Astrocyte (in vitro differentiated cells and primary cell): ENCODE measurements at regions not wholly inside any gene's neighbourhood (a gene's known extent, or its start where the extent isn't known, plus 50 kb on each side); places are given as distances from the start of the nearest gene placed in this dataset.
"Not testable (repeated sequence)": the region's sequence is repeated elsewhere in the genome, so short reads cannot be mapped to it uniquely, and the experiment has no call there.

ENCODE experiments used
- DNase-seq: peaks from one replicate; pipeline ENCODE4 v3.0.0-alpha.2; 2010; ENCODE audit warnings: low read depth
- FAIRE-seq: peaks from 2 replicates; lab custom pipeline; 2011; peaks lifted over from hg19 to GRCh38; lab: Jason Lieb, UNC
- H2AFZ ChIP-seq: 2 replicates; pipeline ENCODE4 v1.6.0; 2012; ENCODE audit warnings: low read depth, low read length, inconsistent platforms
- H3K27ac ChIP-seq: 2 replicates; pipeline ENCODE4 v1.5.1; 2011; ENCODE audit warnings: low read depth, low read length, inconsistent platforms
- H3K27me3 ChIP-seq: 2 replicates; pipeline ENCODE4 v1.6.0; 2011; ENCODE audit warnings: low read length, inconsistent platforms; ENCODE audit not compliant: insufficient read depth
- H3K36me3 ChIP-seq: 2 replicates; pipeline ENCODE4 v1.5.1; 2011; ENCODE audit warnings: low read length, inconsistent platforms; ENCODE audit not compliant: insufficient read depth
- H3K4me1 ChIP-seq: 2 replicates; pipeline ENCODE4 v1.5.1; 2011; ENCODE audit warnings: low read length, inconsistent platforms; ENCODE audit not compliant: insufficient read depth
- H3K4me2 ChIP-seq: 2 replicates; pipeline ENCODE4 v1.6.0; 2012; ENCODE audit warnings: low read length, inconsistent platforms
- H3K4me3 ChIP-seq: 2 replicates; pipeline ENCODE4 v1.5.1; 2011; ENCODE audit warnings: low read depth, mild to moderate bottlenecking, low read length, inconsistent platforms; ENCODE audit not compliant: insufficient read depth
- H3K79me2 ChIP-seq: 2 replicates; pipeline ENCODE4 v1.6.0; 2012; ENCODE audit warnings: mild to moderate bottlenecking, low read length, inconsistent platforms; ENCODE audit not compliant: insufficient read depth
- H3K9ac ChIP-seq: 2 replicates; pipeline ENCODE4 v1.6.0; 2012; ENCODE audit warnings: mild to moderate bottlenecking, low read length, inconsistent platforms
- H3K9me3 ChIP-seq: 2 replicates; pipeline ENCODE4 v1.5.1; 2012; ENCODE audit warnings: low read depth, mild to moderate bottlenecking, low read length, inconsistent platforms; ENCODE audit not compliant: insufficient read depth
- H4K20me1 ChIP-seq: 2 replicates; pipeline ENCODE4 v1.6.0; 2012; ENCODE audit warnings: low read length, inconsistent platforms; ENCODE audit not compliant: insufficient read depth
- H3K27ac Mint-ChIP-seq: one replicate; pipeline ENCODE4 v1.8.0; 2021; ENCODE audit warnings: mild to moderate bottlenecking, mixed read lengths; ENCODE audit not compliant: unreplicated experiment
- H3K27me3 Mint-ChIP-seq: one replicate; pipeline ENCODE4 v1.8.0; 2021; ENCODE audit warnings: low read depth, mixed read lengths; ENCODE audit not compliant: unreplicated experiment
- H3K36me3 Mint-ChIP-seq: one replicate; pipeline ENCODE4 v1.8.0; 2021; ENCODE audit warnings: low read depth, mixed read lengths; ENCODE audit not compliant: unreplicated experiment
- H3K4me1 Mint-ChIP-seq: one replicate; pipeline ENCODE4 v1.8.0; 2021; ENCODE audit warnings: low read depth, mixed read lengths; ENCODE audit not compliant: unreplicated experiment
- H3K4me3 Mint-ChIP-seq: one replicate; pipeline ENCODE4 v1.8.0; 2021; ENCODE audit warnings: mild to moderate bottlenecking, moderate library complexity, mixed read lengths; ENCODE audit not compliant: unreplicated experiment
- H3K9me3 Mint-ChIP-seq: one replicate; pipeline ENCODE4 v1.8.0; 2021; ENCODE audit warnings: mild to moderate bottlenecking, mixed read lengths; ENCODE audit not compliant: unreplicated experiment
- EZH2 ChIP-seq: IDR thresholded peaks from 2 replicates; pipeline ENCODE4 v1.6.1; 2012; ENCODE audit warnings: mild to moderate bottlenecking, low read length, inconsistent platforms; ENCODE audit not compliant: insufficient read depth
- TF ChIP-seq, protein P1 (sequence below): IDR thresholded peaks from 2 replicates; pipeline ENCODE4 v1.5.1; 2011; ENCODE audit warnings: low read depth, mild to moderate bottlenecking, inconsistent platforms, low read length, moderate library complexity; ENCODE audit not compliant: insufficient read depth

DNA sequence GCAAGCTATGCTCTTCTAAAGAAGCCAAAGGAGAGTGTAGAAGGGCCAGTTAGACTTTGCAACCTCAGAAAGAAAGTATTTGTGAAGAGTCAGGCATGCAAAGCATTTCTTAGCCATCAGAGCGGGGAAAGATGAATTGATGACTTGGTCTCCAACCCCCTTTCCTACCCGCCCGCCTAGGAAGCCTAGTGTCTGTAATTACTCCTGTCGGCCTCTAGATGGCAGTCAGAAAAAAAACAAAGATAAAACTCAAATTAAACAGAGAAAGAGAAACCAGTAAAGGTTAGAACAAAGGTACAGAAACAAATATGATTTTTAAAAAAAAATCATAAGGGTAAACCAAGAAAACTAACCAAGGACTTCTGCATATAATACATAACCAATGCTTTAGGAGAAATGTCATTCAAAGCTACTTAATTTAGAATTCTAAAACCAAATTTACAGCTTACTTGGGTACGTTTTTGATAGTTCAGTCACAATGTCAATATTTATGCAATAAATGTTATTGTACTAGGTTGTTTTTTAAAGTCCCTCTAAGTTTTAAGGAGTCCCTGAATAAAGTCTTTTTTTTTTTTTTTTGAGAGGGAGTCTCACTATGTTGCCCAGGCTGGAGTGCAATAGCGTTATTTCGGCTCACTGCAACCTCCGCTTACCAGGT lies 97.6 kb downstream of the LYZL1 start:
- TF ChIP-seq EZH2: no peak
- TF ChIP-seq, protein P1, sequence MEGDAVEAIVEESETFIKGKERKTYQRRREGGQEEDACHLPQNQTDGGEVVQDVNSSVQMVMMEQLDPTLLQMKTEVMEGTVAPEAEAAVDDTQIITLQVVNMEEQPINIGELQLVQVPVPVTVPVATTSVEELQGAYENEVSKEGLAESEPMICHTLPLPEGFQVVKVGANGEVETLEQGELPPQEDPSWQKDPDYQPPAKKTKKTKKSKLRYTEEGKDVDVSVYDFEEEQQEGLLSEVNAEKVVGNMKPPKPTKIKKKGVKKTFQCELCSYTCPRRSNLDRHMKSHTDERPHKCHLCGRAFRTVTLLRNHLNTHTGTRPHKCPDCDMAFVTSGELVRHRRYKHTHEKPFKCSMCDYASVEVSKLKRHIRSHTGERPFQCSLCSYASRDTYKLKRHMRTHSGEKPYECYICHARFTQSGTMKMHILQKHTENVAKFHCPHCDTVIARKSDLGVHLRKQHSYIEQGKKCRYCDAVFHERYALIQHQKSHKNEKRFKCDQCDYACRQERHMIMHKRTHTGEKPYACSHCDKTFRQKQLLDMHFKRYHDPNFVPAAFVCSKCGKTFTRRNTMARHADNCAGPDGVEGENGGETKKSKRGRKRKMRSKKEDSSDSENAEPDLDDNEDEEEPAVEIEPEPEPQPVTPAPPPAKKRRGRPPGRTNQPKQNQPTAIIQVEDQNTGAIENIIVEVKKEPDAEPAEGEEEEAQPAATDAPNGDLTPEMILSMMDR: peak; percentile 70
- DNase-seq: peak; percentile 39
- H3K9me3 ChIP-seq: no peaks in the 10 kb centered on the region
- H3K27ac ChIP-seq: no peak overlapping the region
- peaks cover 9% of the 10 kb centered on the region for H3K27me3 Mint-ChIP-seq
- H4K20me1 ChIP-seq: no peaks in the 10 kb centered on the region
- H3K4me1 ChIP-seq: no peaks in the 10 kb centered on the region
- no peaks in the 10 kb centered on the region for H3K79me2 ChIP-seq
- H3K27me3 ChIP-seq: peaks cover 4% of the 10 kb centered on the region
- H3K4me2 ChIP-seq: peak overlapping the region; percentile 46
- H3K4me3 ChIP-seq: no peak overlapping the region
- no peaks in the 10 kb centered on the region for H3K4me1 Mint-ChIP-seq
- no peak overlapping the region for H2AFZ ChIP-seq
- H3K36me3 ChIP-seq: no peaks in the 10 kb centered on the region
- FAIRE-seq: no peak
- H3K9me3 Mint-ChIP-seq: peaks cover 7% of the 10 kb centered on the region
- H3K36me3 Mint-ChIP-seq: peaks cover 3% of the 10 kb centered on the region
- no peak overlapping the region for H3K9ac ChIP-seq
- H3K4me3 Mint-ChIP-seq: no peak overlapping the region
- H3K27ac Mint-ChIP-seq: no peak overlapping the region

DNA sequence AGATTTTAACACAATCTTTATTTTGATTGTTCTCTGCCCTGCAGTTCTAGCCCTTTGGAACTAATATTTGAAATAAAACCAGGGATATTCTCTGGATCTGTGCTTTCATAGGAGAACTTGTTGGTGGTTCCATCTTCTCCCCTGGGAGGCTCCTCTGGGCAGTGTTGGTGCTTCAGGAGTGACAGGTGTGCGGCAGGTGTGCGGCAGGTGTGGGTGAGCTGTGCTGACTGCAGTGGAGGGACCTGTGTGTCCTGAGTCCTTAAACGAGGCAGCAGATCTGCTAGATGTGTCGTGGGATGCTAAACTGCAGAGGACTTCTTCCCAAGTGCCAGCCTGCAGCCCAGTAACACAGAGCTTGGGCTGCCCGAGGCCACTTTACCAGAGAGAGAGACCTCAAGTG lies 98.4 kb downstream of the LYZL1 start:
- peaks cover 9% of the 10 kb centered on the region for H3K27me3 Mint-ChIP-seq
- no peaks in the 10 kb centered on the region for H3K9me3 ChIP-seq
- H3K9me3 Mint-ChIP-seq: peaks cover 7% of the 10 kb centered on the region
- H3K36me3 Mint-ChIP-seq: peaks cover 3% of the 10 kb centered on the region
- no peaks in the 10 kb centered on the region for H4K20me1 ChIP-seq
- H3K27ac ChIP-seq: no peak overlapping the region
- no peaks in the 10 kb centered on the region for H3K79me2 ChIP-seq
- H2AFZ ChIP-seq: no peak overlapping the region
- no peak overlapping the region for H3K9ac ChIP-seq
- DNase-seq (no peak), FAIRE-seq (no peak)
- H3K4me1 Mint-ChIP-seq: no peaks in the 10 kb centered on the region
- H3K4me1 ChIP-seq: no peaks in the 10 kb centered on the region
- peaks cover 4% of the 10 kb centered on the region for H3K27me3 ChIP-seq
- no peaks in the 10 kb centered on the region for H3K36me3 ChIP-seq
- no peak overlapping the region for H3K4me2 ChIP-seq
- no peak overlapping the region for H3K4me3 Mint-ChIP-seq
- no peak overlapping the region for H3K27ac Mint-ChIP-seq
- no peak for TF ChIP-seq EZH2
- TF ChIP-seq, protein P1: no peak
- H3K4me3 ChIP-seq: no peak overlapping the region

DNA sequence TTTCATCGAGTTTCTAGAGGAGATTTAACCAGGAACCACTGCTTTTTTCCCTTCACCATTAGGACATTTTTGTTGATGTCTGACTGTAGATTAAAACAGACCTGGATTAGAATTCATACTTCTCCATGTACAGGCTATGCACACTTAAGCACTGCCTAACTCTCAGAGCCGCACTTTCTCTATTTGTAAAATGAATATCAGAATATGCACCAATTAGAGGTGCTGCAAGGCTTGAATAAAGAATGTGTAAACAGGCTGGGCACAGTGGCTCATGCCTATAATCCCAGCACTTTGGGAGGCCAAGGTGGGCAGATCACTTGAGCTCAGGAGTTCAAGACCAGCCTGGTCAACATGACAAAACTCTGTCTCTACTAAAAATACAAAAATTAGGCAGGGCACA lies 99.2 kb downstream of the LYZL1 start:
- not testable (repeated sequence) for H3K27me3 ChIP-seq, H3K36me3 ChIP-seq, H3K4me3 ChIP-seq, H3K4me1 ChIP-seq, H3K4me1 Mint-ChIP-seq, H3K4me3 Mint-ChIP-seq, H3K79me2 ChIP-seq, H3K27ac ChIP-seq, H3K4me2 ChIP-seq, H3K9me3 Mint-ChIP-seq, H3K9ac ChIP-seq, DNase-seq, H3K36me3 Mint-ChIP-seq, H3K27ac Mint-ChIP-seq, H4K20me1 ChIP-seq, H3K9me3 ChIP-seq, FAIRE-seq, H2AFZ ChIP-seq, H3K27me3 Mint-ChIP-seq
